ENCODE measurements at regions not wholly inside any gene's neighbourhood (a gene's known extent, or its start where the extent isn't known, plus 50 kb on each side); places are given as distances from the start of the nearest gene placed in this dataset.
"Not testable (repeated sequence)": the region's sequence is repeated elsewhere in the genome, so short reads cannot be mapped to it uniquely, and the experiment has no call there.

DNA sequence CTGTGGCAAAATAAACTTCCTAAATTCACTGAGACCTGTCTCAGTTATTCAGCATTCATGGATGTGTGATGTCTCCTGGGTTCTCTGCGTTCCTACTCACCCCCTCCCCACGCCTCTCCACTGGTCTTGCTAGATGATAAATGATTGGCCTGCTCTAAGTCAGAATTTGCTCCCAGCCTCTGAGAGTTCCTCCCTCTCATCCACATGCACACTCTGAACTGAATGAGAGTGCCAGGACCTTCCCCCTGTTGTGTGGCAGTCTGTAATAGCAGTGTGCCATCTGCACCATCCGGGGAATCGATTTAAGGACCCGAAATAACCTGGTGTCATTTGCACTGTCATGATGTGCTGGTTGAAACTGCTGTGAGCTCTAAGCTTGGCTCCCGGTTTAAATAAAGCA is 135.8 kb upstream of the AFDN start:
- TF ChIP-seq, protein P1, sequence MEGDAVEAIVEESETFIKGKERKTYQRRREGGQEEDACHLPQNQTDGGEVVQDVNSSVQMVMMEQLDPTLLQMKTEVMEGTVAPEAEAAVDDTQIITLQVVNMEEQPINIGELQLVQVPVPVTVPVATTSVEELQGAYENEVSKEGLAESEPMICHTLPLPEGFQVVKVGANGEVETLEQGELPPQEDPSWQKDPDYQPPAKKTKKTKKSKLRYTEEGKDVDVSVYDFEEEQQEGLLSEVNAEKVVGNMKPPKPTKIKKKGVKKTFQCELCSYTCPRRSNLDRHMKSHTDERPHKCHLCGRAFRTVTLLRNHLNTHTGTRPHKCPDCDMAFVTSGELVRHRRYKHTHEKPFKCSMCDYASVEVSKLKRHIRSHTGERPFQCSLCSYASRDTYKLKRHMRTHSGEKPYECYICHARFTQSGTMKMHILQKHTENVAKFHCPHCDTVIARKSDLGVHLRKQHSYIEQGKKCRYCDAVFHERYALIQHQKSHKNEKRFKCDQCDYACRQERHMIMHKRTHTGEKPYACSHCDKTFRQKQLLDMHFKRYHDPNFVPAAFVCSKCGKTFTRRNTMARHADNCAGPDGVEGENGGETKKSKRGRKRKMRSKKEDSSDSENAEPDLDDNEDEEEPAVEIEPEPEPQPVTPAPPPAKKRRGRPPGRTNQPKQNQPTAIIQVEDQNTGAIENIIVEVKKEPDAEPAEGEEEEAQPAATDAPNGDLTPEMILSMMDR (IDR thresholded peaks at IDR 0.05; ENCODE audit: insufficient read depth, low read depth, low read length) = no peak
- DNase-seq (ENCODE audit: low read depth) = no peak
- H3K4me3 ChIP-seq (ENCODE audit: low read depth, low read length) = no peak overlapping the region

DNA sequence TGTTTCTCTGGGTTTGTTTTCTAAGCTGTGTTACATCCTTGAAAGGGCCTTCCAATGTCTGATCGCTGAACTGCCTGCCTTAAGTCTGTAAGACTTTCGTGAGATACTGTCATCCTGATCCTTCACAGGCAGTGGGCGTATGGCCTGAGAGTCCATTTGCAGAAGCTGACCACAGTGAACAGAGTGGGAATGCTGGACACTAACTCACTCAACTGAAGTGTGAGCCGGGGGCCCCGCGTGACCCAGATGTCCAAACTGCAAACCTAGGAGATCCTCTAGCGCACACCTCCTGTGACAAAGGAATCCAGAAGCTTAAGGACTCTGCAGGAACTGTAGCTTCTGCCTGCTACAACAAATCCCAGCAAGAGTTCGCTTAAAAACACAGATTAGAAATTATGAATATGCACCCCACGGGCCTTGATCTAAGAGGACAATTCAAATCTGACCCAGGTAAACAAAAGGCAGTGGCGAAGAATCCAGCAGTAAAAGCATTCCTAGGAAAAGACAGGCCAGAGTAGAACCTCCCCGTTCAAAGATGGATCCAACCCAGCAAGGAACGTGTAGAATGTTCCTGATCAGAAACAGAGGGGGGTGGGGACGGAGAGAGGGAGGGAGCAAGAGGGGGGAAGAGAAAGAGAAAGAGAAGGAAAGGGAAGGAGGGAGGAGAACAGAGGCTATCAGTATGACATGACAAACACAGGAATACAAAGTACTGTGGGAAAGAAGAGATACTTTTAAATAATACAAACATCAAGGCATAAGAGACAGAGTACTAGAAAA is 135.0 kb upstream of the AFDN start:
- H3K4me3 ChIP-seq (ENCODE audit: low read depth, low read length) = no peak overlapping the region
- DNase-seq (ENCODE audit: low read depth) = no peak
- TF ChIP-seq, protein P1 (IDR thresholded peaks at IDR 0.05; ENCODE audit: insufficient read depth, low read depth, low read length) = no peak

DNA sequence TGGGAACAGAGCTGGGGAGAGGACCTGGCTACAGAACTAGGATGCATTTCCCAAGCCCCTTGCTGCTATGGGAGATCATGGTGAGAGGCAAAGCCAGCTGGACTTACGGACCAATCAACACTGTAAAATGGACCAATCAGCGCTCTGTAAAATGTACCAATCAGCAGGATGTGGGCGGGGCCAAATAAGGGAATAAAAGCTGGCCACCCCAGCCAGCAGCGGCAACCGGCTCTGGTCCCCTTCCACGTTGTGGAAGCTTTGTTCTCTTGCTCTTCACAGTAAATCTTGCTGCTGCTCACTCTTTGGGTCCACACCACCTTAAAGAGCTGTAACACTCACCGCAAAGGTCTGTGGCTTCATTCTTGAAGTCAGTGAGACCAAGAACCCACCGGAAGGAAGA is 133.2 kb upstream of the AFDN start:
- H3K4me3 ChIP-seq (ENCODE audit: low read depth, low read length) = not testable (repeated sequence)

DNA sequence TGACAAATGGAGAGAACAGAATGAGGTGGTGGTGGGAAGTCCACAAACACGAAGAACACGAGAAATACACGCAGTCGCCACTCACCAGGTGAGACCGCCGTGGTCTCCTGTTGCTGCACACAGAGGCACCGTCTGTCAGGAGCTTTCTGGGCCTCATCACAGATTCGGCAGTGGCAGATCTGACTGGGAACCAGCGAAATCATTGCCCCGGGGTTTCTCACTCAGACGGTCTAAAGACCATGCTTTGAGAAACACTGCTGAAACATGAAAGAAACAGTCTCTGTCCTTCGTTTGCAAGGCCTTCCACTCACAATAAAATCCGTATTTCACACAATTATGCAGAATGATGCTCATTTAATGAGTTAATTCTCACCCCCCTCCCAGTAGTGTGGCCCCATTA is 130.9 kb upstream of the AFDN start:
- TF ChIP-seq, protein P1 (IDR thresholded peaks at IDR 0.05; ENCODE audit: insufficient read depth, low read depth, low read length) = no peak
- no peak for DNase-seq (ENCODE audit: low read depth)
- H3K4me3 ChIP-seq (ENCODE audit: low read depth, low read length) = no peak overlapping the region

More for the DNA sequence above, 133.2 kb upstream of the AFDN start:
- DNase-seq (ENCODE audit: low read depth) = not testable (repeated sequence)

DNA sequence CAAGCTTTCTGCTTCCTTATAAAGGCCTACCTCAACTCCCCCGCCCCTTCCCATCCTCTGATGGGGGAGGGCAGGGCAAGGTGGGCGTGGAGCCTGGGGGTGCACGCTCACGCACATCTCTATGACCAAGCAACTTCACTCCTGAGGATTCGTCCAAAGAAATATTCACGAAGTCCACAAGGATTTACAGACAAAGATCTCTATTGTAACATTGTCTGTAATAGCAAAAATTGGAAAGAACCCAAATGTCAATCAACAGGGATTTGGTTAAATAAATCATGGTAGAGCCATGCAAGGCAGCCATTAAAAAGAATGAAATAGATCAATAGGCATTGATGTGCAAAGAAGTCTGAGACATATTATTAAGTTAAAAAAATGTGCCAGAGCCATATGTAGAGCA is 130.4 kb upstream of the AFDN start:
- TF ChIP-seq, protein P1 (IDR thresholded peaks at IDR 0.05; ENCODE audit: insufficient read depth, low read depth, low read length) = no peak
- no peak for DNase-seq (ENCODE audit: low read depth)
- no peak overlapping the region for H3K4me3 ChIP-seq (ENCODE audit: low read depth, low read length)

DNA sequence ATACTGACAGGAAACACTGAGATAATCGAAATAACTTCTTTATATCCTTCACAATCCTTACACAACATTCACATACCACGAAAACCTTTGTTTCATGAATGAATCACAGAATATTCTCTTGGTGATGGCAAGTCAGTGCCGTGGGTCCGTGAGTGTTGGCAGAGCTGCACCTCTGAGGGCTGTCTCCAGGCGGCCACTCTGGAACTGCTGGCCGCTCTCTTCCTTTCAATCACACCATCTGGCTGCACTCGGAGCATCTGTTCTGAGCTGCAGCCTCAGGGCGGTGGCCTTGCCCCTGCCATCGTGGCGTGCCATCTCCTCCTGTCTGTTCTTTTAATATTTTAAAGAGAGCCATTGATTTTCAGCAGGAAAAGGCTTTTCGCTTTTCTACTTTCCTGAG is 129.4 kb upstream of the AFDN start:
- no peak overlapping the region for H3K4me3 ChIP-seq (ENCODE audit: low read depth, low read length)
- no peak for DNase-seq (ENCODE audit: low read depth)
- TF ChIP-seq, protein P1 (IDR thresholded peaks at IDR 0.05; ENCODE audit: insufficient read depth, low read depth, low read length) = no peak

DNA sequence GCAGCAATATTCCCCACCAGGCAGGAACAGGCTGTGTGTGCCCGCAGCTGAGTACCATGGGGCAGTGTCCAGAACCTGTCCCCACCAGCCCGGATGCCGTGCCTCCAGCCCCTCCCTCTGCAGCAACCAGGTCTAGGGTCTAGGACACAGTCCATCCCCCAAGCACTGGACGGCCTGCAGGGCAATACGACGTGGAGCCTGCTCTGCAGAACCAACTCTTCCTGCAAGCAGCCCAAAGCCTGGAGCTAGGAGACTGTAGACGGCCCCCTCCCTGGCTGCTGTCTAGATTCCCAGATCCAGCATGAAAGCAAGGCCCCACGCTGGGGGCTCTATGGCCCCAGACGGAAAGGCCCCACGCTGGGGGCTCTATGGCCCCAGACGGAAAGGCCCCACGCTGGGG is 128.2 kb upstream of the AFDN start:
- TF ChIP-seq, protein P1 (IDR thresholded peaks at IDR 0.05; ENCODE audit: insufficient read depth, low read depth, low read length) = no peak
- no peak overlapping the region for H3K4me3 ChIP-seq (ENCODE audit: low read depth, low read length)
- DNase-seq (ENCODE audit: low read depth) = no peak
